HL-60 (cell line): ENCODE measurements at regions not wholly inside any gene's neighbourhood (a gene's known extent, or its start where the extent isn't known, plus 50 kb on each side); places are given as distances from the start of the nearest gene placed in this dataset.

Experiments
- DNase-seq, 2 experiments: peaks; one replicate each; pipeline ENCODE4 v3.0.0-alpha.2; 2010 to 2020; ENCODE audit warnings: low read depth in 1 of 2, low spot score in 1 of 2
- H3K27ac ChIP-seq: fragments of 250-450 bp; sonication (Bioruptor Pico); replicated peaks from 2 replicates; pipeline ENCODE4 v1.5.1; 2020; ENCODE audit warnings: mild to moderate bottlenecking, moderate library complexity
- H3K27me3 ChIP-seq: fragments of 250-450 bp; sonication (Bioruptor Pico); 2 replicates; pipeline ENCODE4 v1.5.1; 2021; ENCODE audit warnings: mild to moderate bottlenecking, moderate library complexity; ENCODE audit not compliant: insufficient read depth, poor library complexity, severe bottlenecking
- H3K4me3 ChIP-seq: replicated peaks from 2 replicates; pipeline ENCODE4 v1.5.1; 2011; ENCODE audit warnings: mild to moderate bottlenecking, control low read depth, low read length; ENCODE audit not compliant: insufficient read depth
- CTCF ChIP-seq: IDR thresholded peaks from one replicate; pipeline ENCODE4 v1.5.1; 2011; ENCODE audit warnings: low read length, control low read depth, inconsistent platforms; ENCODE audit not compliant: insufficient read depth
- GABPA ChIP-seq: IDR thresholded peaks from 2 replicates; pipeline ENCODE4 v1.6.1; 2012; ENCODE audit warnings: low read depth
- POLR2AphosphoS5 ChIP-seq: IDR thresholded peaks from 2 replicates; pipeline ENCODE4 v1.6.1; 2012; ENCODE audit warnings: low read depth
- REST ChIP-seq: IDR thresholded peaks from 2 replicates; pipeline ENCODE4 v1.6.1; 2012; ENCODE audit warnings: low read depth; ENCODE audit not compliant: insufficient replicate concordance
- SPI1 ChIP-seq: IDR thresholded peaks from 2 replicates; pipeline ENCODE4 v1.6.1; 2012; ENCODE audit warnings: low read depth, mild to moderate bottlenecking, borderline replicate concordance

- Histone ChIP-seq H3K27ac (no peak overlapping the region), H3K27me3 (no peaks in the 10 kb centered on the region), H3K4me3 (no peak overlapping the region)
- TF ChIP-seq POLR2AphosphoS5 (no peak), REST (no peak), GABPA (no peak), CTCF (no peak)
- DNase-seq = no peak
Measured at GRCh38 chr1:72601035-72601674, 318.8 kb upstream of the NEGR1 start.

GRCh38 chr1:72586023-72586685, 303.8 kb upstream of the NEGR1 start:
- DNase-seq = no peak
- TF ChIP-seq GABPA = no peak
- no peak for TF ChIP-seq REST
- no peak for TF ChIP-seq CTCF
- no peak for TF ChIP-seq POLR2AphosphoS5
- no peak for TF ChIP-seq SPI1
- Histone ChIP-seq H3K27ac (no peak overlapping the region), H3K27me3 (no peaks in the 10 kb centered on the region), H3K4me3 (no peak overlapping the region)

- H3K27me3 ChIP-seq = no peaks in the 10 kb centered on the region
- no peak for DNase-seq
- no peak overlapping the region for H3K27ac ChIP-seq
- TF ChIP-seq REST = no peak
- TF ChIP-seq SPI1 = no peak
- no peak for TF ChIP-seq CTCF
- TF ChIP-seq GABPA = no peak
- no peak for TF ChIP-seq POLR2AphosphoS5
- H3K4me3 ChIP-seq = no peak overlapping the region
Measured at GRCh38 chr1:72579629-72580028, 297.3 kb upstream of the NEGR1 start.
